Neural progenitor cell (in vitro differentiated cells): ENCODE measurements at regions not wholly inside any gene's neighbourhood (a gene's known extent, or its start where the extent isn't known, plus 50 kb on each side); places are given as distances from the start of the nearest gene placed in this dataset.

Source experiments
- CTCF ChIP-seq: fragments of 200-600 bp; sonication (generic); IDR thresholded peaks from 2 replicates; pipeline ENCODE4 v1.5.1; 2017; ENCODE audit warnings: antibody characterized with exemption, mild to moderate bottlenecking
- EZH2phosphoT487 ChIP-seq: fragments of 200-600 bp; sonication (generic); IDR thresholded peaks from 2 replicates; pipeline ENCODE4 v1.6.1; 2017; ENCODE audit warnings: antibody characterized with exemption

- no peak for TF ChIP-seq CTCF
- TF ChIP-seq EZH2phosphoT487 = no peak
These were observed 311.1 kb downstream of the PRDM2 start for GRCh38 chr1:14011132-14011531.
